Neural cell (in vitro differentiated cells): ENCODE measurements at regions not wholly inside any gene's neighbourhood (a gene's known extent, or its start where the extent isn't known, plus 50 kb on each side); places are given as distances from the start of the nearest gene placed in this dataset.

ENCODE experiments used
- H2AFZ ChIP-seq: fragments of 200-600, 300-800 bp; sonication (generic), shearing (Covaris generic); 2 replicates; pipeline ENCODE4 v1.6.0; 2014; ENCODE audit warnings: low read depth, mild to moderate bottlenecking, antibody characterized with exemption, low read length, moderate library complexity
- H3F3A ChIP-seq: fragments of 200-600 bp; shearing (Covaris generic); 2 replicates; pipeline ENCODE4 v1.6.1; 2016; ENCODE audit warnings: mild to moderate bottlenecking, moderate library complexity, mixed read lengths, antibody characterized with exemption, low read length; ENCODE audit not compliant: insufficient read depth, poor library complexity, severe bottlenecking
- H3K27ac ChIP-seq: fragments of 200-600, 300-800 bp; sonication (generic), shearing (Covaris generic); 2 replicates; pipeline ENCODE4 v1.5.1; 2014; ENCODE audit warnings: mild to moderate bottlenecking, low read length, moderate library complexity
- H3K27me3 ChIP-seq: fragments of 300-800, 200-600 bp; sonication (generic), shearing (Covaris generic); 2 replicates; pipeline ENCODE4 v1.6.0; 2014; ENCODE audit warnings: mild to moderate bottlenecking, low read depth, low read length, moderate library complexity; ENCODE audit not compliant: insufficient read depth
- H3K36me3 ChIP-seq: fragments of 300-800, 200-600 bp; sonication (generic), shearing (Covaris generic); 2 replicates; pipeline ENCODE4 v1.5.1; 2014; ENCODE audit warnings: mild to moderate bottlenecking, antibody characterized with exemption, low read length, moderate library complexity; ENCODE audit not compliant: insufficient read depth
- H3K4me2 ChIP-seq: fragments of 300-800, 200-600 bp; sonication (generic), shearing (Covaris generic); 2 replicates; pipeline ENCODE4 v1.6.0; 2014; ENCODE audit warnings: mild to moderate bottlenecking, low read length
- H3K4me3 ChIP-seq: fragments of 300-800, 200-600 bp; sonication (generic), shearing (Covaris generic); 2 replicates; pipeline ENCODE4 v1.5.1; 2014; ENCODE audit warnings: mild to moderate bottlenecking, low read length, moderate library complexity
- H3K79me2 ChIP-seq: fragments of 200-600 bp; shearing (Covaris generic); replicated peaks from 2 replicates; pipeline ENCODE4 v1.6.0; 2014; ENCODE audit warnings: mild to moderate bottlenecking, low read length, moderate library complexity; ENCODE audit not compliant: insufficient read depth
- H3K9ac ChIP-seq: fragments of 300-800, 200-600 bp; sonication (generic), shearing (Covaris generic); 2 replicates; pipeline ENCODE4 v1.6.1; 2016; ENCODE audit warnings: mild to moderate bottlenecking, low read length, mixed read lengths
- H3K9me2 ChIP-seq: fragments of 200-600 bp; shearing (Covaris generic); 2 replicates; pipeline ENCODE4 v1.6.1; 2016; ENCODE audit warnings: mild to moderate bottlenecking, low read length, mixed read lengths; ENCODE audit not compliant: insufficient read depth
- H3K9me3 ChIP-seq: fragments of 200-600, 300-800 bp; sonication (generic), shearing (Covaris generic); 2 replicates; pipeline ENCODE4 v1.6.1; 2016; ENCODE audit warnings: mild to moderate bottlenecking, mixed run types, low read length, moderate library complexity, mixed read lengths
- H4K20me1 ChIP-seq: fragments of 200-600 bp; shearing (Covaris generic); 2 replicates; pipeline ENCODE4 v1.6.1; 2016; ENCODE audit warnings: mild to moderate bottlenecking, mixed run types; ENCODE audit not compliant: insufficient read depth
- EP300 ChIP-seq: fragments of 450-650 bp; conservative IDR thresholded peaks from 2 replicates; pipeline ENCODE4 v1.6.1; 2014; ENCODE audit warnings: antibody characterized with exemption, mild to moderate bottlenecking, moderate library complexity; ENCODE audit not compliant: poor library complexity, severe bottlenecking
- EZH2 ChIP-seq: fragments of 200-600, 300-800 bp; shearing (Covaris generic), sonication (generic); IDR thresholded peaks from 2 replicates; pipeline ENCODE4 v1.6.1; 2014; ENCODE audit warnings: antibody characterized with exemption, low read length, borderline replicate concordance, mild to moderate bottlenecking; ENCODE audit not compliant: insufficient read depth, poor library complexity, severe bottlenecking
- MXI1 ChIP-seq: fragments of 450-650 bp; conservative IDR thresholded peaks from 2 replicates; pipeline ENCODE4 v1.6.1; 2014; ENCODE audit warnings: antibody characterized with exemption, mild to moderate bottlenecking; ENCODE audit not compliant: poor library complexity, severe bottlenecking
- POLR2AphosphoS5 ChIP-seq: IDR thresholded peaks from 2 replicates; pipeline ENCODE4 v1.6.1; 2012
- RAD21 ChIP-seq: fragments of 450-650 bp; conservative IDR thresholded peaks from 2 replicates; pipeline ENCODE4 v1.6.1; 2014; ENCODE audit warnings: antibody characterized with exemption, mild to moderate bottlenecking, moderate library complexity
- REST ChIP-seq: IDR thresholded peaks from 2 replicates; pipeline ENCODE4 v1.6.1; 2012; ENCODE audit warnings: borderline replicate concordance
- SMC3 ChIP-seq: fragments of 450-650 bp; conservative IDR thresholded peaks from 2 replicates; pipeline ENCODE4 v1.6.1; 2014; ENCODE audit warnings: antibody characterized with exemption, mild to moderate bottlenecking, moderate library complexity; ENCODE audit not compliant: poor library complexity
- TAF1 ChIP-seq: IDR thresholded peaks from 2 replicates; pipeline ENCODE4 v1.6.1; 2012; ENCODE audit warnings: low read depth
- TF ChIP-seq, protein P1 (sequence below): fragments of 450-650 bp; IDR thresholded peaks from 2 replicates; pipeline ENCODE4 v1.5.1; 2014; ENCODE audit warnings: antibody characterized with exemption, mild to moderate bottlenecking, moderate library complexity; ENCODE audit not compliant: poor library complexity, severe bottlenecking

DNA sequence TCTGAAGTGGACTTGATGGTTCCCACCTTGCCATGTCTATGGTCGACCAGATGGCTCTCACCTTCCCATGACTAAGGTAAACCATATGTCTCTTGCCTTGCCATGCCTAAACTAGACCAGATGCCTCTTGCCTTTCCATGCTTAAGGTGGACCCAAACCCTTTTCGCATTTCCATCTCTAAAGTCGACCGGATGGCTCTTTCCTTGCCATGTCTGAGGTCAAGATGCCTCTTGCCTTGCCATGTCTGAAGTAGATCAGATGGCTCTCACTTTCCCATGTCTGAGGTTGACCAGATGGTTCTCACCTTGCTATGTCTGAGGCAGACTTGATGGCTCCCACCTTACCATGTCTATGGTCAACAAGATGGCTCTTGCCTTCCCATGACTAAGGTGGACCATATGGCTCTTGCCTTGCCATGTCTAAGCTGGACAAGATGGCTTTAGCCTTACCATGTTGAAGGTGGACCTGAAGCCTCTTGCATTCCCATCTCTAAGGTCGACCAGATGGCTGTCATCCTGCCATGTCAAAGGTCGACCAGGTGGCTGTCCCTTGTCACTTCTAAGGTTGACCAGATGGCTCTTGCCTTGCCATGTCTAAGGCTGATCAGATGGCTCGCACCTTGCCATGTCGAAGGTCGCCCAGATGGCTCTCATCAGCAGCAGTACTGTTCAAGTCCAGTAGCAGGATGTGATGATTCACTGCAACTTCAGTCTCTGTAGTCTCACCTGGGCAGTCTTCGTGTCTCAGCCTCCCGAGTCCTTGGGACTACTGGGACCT, 1439.4 kb downstream of the UQCRFS1 start:
- Histone ChIP-seq H3K4me2 (no peak overlapping the region), H3K27me3 (no peaks in the 10 kb centered on the region), H3K9me2 (no peaks in the 10 kb centered on the region), H3K27ac (no peak overlapping the region), H3K79me2 (no peaks in the 10 kb centered on the region), H3K4me3 (no peak overlapping the region), H3F3A (no peaks in the 10 kb centered on the region), H2AFZ (no peak overlapping the region), H3K9me3 (peaks cover 54% of the 10 kb centered on the region), H4K20me1 (no peaks in the 10 kb centered on the region), H3K36me3 (peaks cover 41% of the 10 kb centered on the region), H3K9ac (no peak overlapping the region)
- TF ChIP-seq, protein P1, sequence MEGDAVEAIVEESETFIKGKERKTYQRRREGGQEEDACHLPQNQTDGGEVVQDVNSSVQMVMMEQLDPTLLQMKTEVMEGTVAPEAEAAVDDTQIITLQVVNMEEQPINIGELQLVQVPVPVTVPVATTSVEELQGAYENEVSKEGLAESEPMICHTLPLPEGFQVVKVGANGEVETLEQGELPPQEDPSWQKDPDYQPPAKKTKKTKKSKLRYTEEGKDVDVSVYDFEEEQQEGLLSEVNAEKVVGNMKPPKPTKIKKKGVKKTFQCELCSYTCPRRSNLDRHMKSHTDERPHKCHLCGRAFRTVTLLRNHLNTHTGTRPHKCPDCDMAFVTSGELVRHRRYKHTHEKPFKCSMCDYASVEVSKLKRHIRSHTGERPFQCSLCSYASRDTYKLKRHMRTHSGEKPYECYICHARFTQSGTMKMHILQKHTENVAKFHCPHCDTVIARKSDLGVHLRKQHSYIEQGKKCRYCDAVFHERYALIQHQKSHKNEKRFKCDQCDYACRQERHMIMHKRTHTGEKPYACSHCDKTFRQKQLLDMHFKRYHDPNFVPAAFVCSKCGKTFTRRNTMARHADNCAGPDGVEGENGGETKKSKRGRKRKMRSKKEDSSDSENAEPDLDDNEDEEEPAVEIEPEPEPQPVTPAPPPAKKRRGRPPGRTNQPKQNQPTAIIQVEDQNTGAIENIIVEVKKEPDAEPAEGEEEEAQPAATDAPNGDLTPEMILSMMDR: no peak
- TF ChIP-seq EZH2 (no peak), TAF1 (no peak), RAD21 (no peak), SMC3 (no peak), POLR2AphosphoS5 (no peak), REST (no peak), MXI1 (no peak), EP300 (no peak)

DNA sequence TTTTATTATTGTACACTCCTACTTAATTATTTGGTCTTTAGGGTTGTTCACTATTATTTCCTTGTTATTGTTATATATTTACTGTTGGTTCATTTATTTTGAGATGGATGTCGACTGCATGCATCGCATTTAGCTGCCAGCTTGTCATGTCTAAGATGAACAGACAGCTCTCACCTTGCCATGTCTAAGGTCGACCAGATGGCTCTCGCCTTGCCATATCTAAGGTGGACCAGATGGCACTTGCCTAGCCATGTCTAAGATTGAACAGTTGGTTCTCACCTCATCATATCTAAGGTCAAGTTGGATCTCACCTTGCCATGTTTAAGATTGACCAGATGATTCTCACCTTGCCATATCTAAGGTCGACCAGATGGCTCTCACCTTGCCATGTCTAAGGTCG, 1440.9 kb downstream of the UQCRFS1 start:
- Histone ChIP-seq H3K9ac (no peak overlapping the region), H3K4me2 (no peak overlapping the region), H3K9me3 (peaks cover 60% of the 10 kb centered on the region), H3K36me3 (peaks cover 41% of the 10 kb centered on the region), H3K27me3 (no peaks in the 10 kb centered on the region), H3K79me2 (no peaks in the 10 kb centered on the region), H3K4me3 (no peak overlapping the region), H3K9me2 (no peaks in the 10 kb centered on the region), H3K27ac (no peak overlapping the region), H4K20me1 (no peaks in the 10 kb centered on the region), H2AFZ (no peak overlapping the region), H3F3A (no peaks in the 10 kb centered on the region)
- TF ChIP-seq, protein P1: no peak
- TF ChIP-seq EZH2 (no peak), SMC3 (no peak)
